Neural cell (in vitro differentiated cells): ENCODE measurements at regions not wholly inside any gene's neighbourhood (a gene's known extent, or its start where the extent isn't known, plus 50 kb on each side); places are given as distances from the start of the nearest gene placed in this dataset.
"Not testable (repeated sequence)": the region's sequence is repeated elsewhere in the genome, so short reads cannot be mapped to it uniquely, and the experiment has no call there.

Source experiments
- H2AFZ ChIP-seq: fragments of 200-600, 300-800 bp; sonication (generic), shearing (Covaris generic); 2 replicates; pipeline ENCODE4 v1.6.0; 2014; ENCODE audit warnings: low read depth, mild to moderate bottlenecking, antibody characterized with exemption, low read length, moderate library complexity
- H3F3A ChIP-seq: fragments of 200-600 bp; shearing (Covaris generic); 2 replicates; pipeline ENCODE4 v1.6.1; 2016; ENCODE audit warnings: mild to moderate bottlenecking, moderate library complexity, mixed read lengths, antibody characterized with exemption, low read length; ENCODE audit not compliant: insufficient read depth, poor library complexity, severe bottlenecking
- H3K27ac ChIP-seq: fragments of 200-600, 300-800 bp; sonication (generic), shearing (Covaris generic); 2 replicates; pipeline ENCODE4 v1.5.1; 2014; ENCODE audit warnings: mild to moderate bottlenecking, low read length, moderate library complexity
- H3K27me3 ChIP-seq: fragments of 300-800, 200-600 bp; sonication (generic), shearing (Covaris generic); 2 replicates; pipeline ENCODE4 v1.6.0; 2014; ENCODE audit warnings: mild to moderate bottlenecking, low read depth, low read length, moderate library complexity; ENCODE audit not compliant: insufficient read depth
- H3K36me3 ChIP-seq: fragments of 300-800, 200-600 bp; sonication (generic), shearing (Covaris generic); 2 replicates; pipeline ENCODE4 v1.5.1; 2014; ENCODE audit warnings: mild to moderate bottlenecking, antibody characterized with exemption, low read length, moderate library complexity; ENCODE audit not compliant: insufficient read depth
- H3K4me2 ChIP-seq: fragments of 300-800, 200-600 bp; sonication (generic), shearing (Covaris generic); 2 replicates; pipeline ENCODE4 v1.6.0; 2014; ENCODE audit warnings: mild to moderate bottlenecking, low read length
- H3K4me3 ChIP-seq: fragments of 300-800, 200-600 bp; sonication (generic), shearing (Covaris generic); 2 replicates; pipeline ENCODE4 v1.5.1; 2014; ENCODE audit warnings: mild to moderate bottlenecking, low read length, moderate library complexity
- H3K79me2 ChIP-seq: fragments of 200-600 bp; shearing (Covaris generic); replicated peaks from 2 replicates; pipeline ENCODE4 v1.6.0; 2014; ENCODE audit warnings: mild to moderate bottlenecking, low read length, moderate library complexity; ENCODE audit not compliant: insufficient read depth
- H3K9ac ChIP-seq: fragments of 300-800, 200-600 bp; sonication (generic), shearing (Covaris generic); 2 replicates; pipeline ENCODE4 v1.6.1; 2016; ENCODE audit warnings: mild to moderate bottlenecking, low read length, mixed read lengths
- H3K9me2 ChIP-seq: fragments of 200-600 bp; shearing (Covaris generic); 2 replicates; pipeline ENCODE4 v1.6.1; 2016; ENCODE audit warnings: mild to moderate bottlenecking, low read length, mixed read lengths; ENCODE audit not compliant: insufficient read depth
- H3K9me3 ChIP-seq: fragments of 200-600, 300-800 bp; sonication (generic), shearing (Covaris generic); 2 replicates; pipeline ENCODE4 v1.6.1; 2016; ENCODE audit warnings: mild to moderate bottlenecking, mixed run types, low read length, moderate library complexity, mixed read lengths
- H4K20me1 ChIP-seq: fragments of 200-600 bp; shearing (Covaris generic); 2 replicates; pipeline ENCODE4 v1.6.1; 2016; ENCODE audit warnings: mild to moderate bottlenecking, mixed run types; ENCODE audit not compliant: insufficient read depth
- CTCF ChIP-seq: fragments of 450-650 bp; IDR thresholded peaks from 2 replicates; pipeline ENCODE4 v1.5.1; 2014; ENCODE audit warnings: antibody characterized with exemption, mild to moderate bottlenecking, moderate library complexity; ENCODE audit not compliant: poor library complexity, severe bottlenecking
- EP300 ChIP-seq: fragments of 450-650 bp; conservative IDR thresholded peaks from 2 replicates; pipeline ENCODE4 v1.6.1; 2014; ENCODE audit warnings: antibody characterized with exemption, mild to moderate bottlenecking, moderate library complexity; ENCODE audit not compliant: poor library complexity, severe bottlenecking
- EZH2 ChIP-seq: fragments of 200-600, 300-800 bp; shearing (Covaris generic), sonication (generic); IDR thresholded peaks from 2 replicates; pipeline ENCODE4 v1.6.1; 2014; ENCODE audit warnings: antibody characterized with exemption, low read length, borderline replicate concordance, mild to moderate bottlenecking; ENCODE audit not compliant: insufficient read depth, poor library complexity, severe bottlenecking
- MXI1 ChIP-seq: fragments of 450-650 bp; conservative IDR thresholded peaks from 2 replicates; pipeline ENCODE4 v1.6.1; 2014; ENCODE audit warnings: antibody characterized with exemption, mild to moderate bottlenecking; ENCODE audit not compliant: poor library complexity, severe bottlenecking
- POLR2AphosphoS5 ChIP-seq: IDR thresholded peaks from 2 replicates; pipeline ENCODE4 v1.6.1; 2012
- RAD21 ChIP-seq: fragments of 450-650 bp; conservative IDR thresholded peaks from 2 replicates; pipeline ENCODE4 v1.6.1; 2014; ENCODE audit warnings: antibody characterized with exemption, mild to moderate bottlenecking, moderate library complexity
- SMC3 ChIP-seq: fragments of 450-650 bp; conservative IDR thresholded peaks from 2 replicates; pipeline ENCODE4 v1.6.1; 2014; ENCODE audit warnings: antibody characterized with exemption, mild to moderate bottlenecking, moderate library complexity; ENCODE audit not compliant: poor library complexity
- TAF1 ChIP-seq: IDR thresholded peaks from 2 replicates; pipeline ENCODE4 v1.6.1; 2012; ENCODE audit warnings: low read depth
- TF ChIP-seq, protein P1 (sequence below): IDR thresholded peaks from 2 replicates; pipeline ENCODE4 v1.6.1; 2012; ENCODE audit warnings: borderline replicate concordance

GRCh38 chr3:75341324-75342067 lies 322.6 kb upstream of the FRG2C start:
- Histone ChIP-seq H3K9me2 (no peaks in the 10 kb centered on the region), H3K27me3 (no peaks in the 10 kb centered on the region), H3K27ac (no peak overlapping the region), H3K79me2 (no peaks in the 10 kb centered on the region), H3K9me3 (no peaks in the 10 kb centered on the region), H3K9ac (no peak overlapping the region), H4K20me1 (no peaks in the 10 kb centered on the region), H2AFZ (no peak overlapping the region), H3K4me2 (no peak overlapping the region), H3K4me3 (no peak overlapping the region), H3F3A (no peaks in the 10 kb centered on the region), H3K36me3 (no peaks in the 10 kb centered on the region)
- no peak for TF ChIP-seq CTCF
- TF ChIP-seq EZH2 = no peak
- no peak for TF ChIP-seq RAD21
- no peak for TF ChIP-seq SMC3

DNA sequence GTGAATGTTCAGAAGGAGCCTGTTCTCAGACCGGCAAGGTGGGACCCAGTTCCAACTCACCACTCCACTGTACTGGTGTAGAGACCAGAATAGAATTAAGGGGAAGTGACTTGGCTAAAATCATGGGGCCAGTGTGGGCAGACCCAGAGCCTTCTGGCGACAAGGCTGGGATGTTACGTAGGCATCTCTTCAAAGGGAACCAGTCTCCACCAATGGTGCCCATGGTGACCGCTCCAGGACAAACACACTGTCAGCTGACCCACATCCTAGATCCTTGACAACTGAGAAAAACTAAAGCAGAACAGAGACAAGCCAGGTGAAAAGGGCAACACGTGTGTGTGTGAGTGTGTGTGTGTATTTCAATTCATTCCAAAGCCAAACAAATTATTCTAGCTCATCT lies 321.7 kb upstream of the FRG2C start:
- Histone ChIP-seq H3K9ac (no peak overlapping the region), H3K27me3 (no peaks in the 10 kb centered on the region), H3K4me2 (no peak overlapping the region), H2AFZ (no peak overlapping the region), H3K9me3 (no peaks in the 10 kb centered on the region), H4K20me1 (no peaks in the 10 kb centered on the region), H3K9me2 (no peaks in the 10 kb centered on the region), H3K79me2 (no peaks in the 10 kb centered on the region), H3K27ac (no peak overlapping the region), H3K36me3 (no peaks in the 10 kb centered on the region), H3K4me3 (no peak overlapping the region), H3F3A (no peaks in the 10 kb centered on the region)
- TF ChIP-seq EZH2 (no peak), EP300 (no peak), MXI1 (no peak), TAF1 (no peak), RAD21 (no peak), SMC3 (no peak), POLR2AphosphoS5 (no peak), CTCF (no peak)
- TF ChIP-seq, protein P1, sequence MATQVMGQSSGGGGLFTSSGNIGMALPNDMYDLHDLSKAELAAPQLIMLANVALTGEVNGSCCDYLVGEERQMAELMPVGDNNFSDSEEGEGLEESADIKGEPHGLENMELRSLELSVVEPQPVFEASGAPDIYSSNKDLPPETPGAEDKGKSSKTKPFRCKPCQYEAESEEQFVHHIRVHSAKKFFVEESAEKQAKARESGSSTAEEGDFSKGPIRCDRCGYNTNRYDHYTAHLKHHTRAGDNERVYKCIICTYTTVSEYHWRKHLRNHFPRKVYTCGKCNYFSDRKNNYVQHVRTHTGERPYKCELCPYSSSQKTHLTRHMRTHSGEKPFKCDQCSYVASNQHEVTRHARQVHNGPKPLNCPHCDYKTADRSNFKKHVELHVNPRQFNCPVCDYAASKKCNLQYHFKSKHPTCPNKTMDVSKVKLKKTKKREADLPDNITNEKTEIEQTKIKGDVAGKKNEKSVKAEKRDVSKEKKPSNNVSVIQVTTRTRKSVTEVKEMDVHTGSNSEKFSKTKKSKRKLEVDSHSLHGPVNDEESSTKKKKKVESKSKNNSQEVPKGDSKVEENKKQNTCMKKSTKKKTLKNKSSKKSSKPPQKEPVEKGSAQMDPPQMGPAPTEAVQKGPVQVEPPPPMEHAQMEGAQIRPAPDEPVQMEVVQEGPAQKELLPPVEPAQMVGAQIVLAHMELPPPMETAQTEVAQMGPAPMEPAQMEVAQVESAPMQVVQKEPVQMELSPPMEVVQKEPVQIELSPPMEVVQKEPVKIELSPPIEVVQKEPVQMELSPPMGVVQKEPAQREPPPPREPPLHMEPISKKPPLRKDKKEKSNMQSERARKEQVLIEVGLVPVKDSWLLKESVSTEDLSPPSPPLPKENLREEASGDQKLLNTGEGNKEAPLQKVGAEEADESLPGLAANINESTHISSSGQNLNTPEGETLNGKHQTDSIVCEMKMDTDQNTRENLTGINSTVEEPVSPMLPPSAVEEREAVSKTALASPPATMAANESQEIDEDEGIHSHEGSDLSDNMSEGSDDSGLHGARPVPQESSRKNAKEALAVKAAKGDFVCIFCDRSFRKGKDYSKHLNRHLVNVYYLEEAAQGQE = no peak

GRCh38 chr3:75350536-75350935 lies 313.6 kb upstream of the FRG2C start:
- not testable (repeated sequence) for H3K9me2 ChIP-seq, H3K4me3 ChIP-seq, H3K27me3 ChIP-seq, H3K79me2 ChIP-seq, H3K9ac ChIP-seq, H3F3A ChIP-seq, H3K9me3 ChIP-seq, H3K4me2 ChIP-seq, H3K27ac ChIP-seq, H3K36me3 ChIP-seq, H4K20me1 ChIP-seq, H2AFZ ChIP-seq

DNA sequence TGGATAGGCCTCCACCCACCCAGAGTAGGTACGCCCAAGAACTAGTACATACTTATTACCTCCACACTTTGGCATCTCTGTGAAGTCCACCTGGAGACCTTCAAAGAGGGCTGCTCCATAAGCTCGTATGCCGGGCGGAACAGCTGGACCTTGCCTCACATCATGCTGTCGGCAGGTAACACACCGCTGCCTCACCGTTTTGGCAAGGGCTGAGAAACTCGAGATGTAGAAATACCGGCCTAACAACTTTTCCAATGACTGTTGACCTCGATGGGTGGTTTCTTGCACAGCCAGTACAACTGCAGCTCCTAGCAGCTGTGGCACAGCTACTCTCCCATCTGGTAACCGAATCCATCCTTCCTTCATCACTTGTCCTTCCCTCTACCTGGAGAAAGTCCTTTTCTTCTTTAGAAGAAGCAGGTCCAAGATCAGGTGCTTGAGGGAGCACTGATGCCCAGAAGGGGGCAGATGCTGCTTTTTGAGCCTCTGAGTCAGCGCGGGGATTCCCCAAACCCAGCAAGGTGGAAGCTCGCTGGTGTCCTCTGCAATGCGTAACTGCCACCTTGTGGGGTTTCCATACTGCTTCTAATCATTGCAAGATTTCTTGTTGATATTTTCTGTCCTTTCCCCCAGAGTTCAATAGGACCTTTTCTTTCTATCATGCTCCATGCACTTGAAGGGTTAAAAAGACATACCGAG lies 301.9 kb upstream of the FRG2C start:
- not testable (repeated sequence) for H3K79me2 ChIP-seq, H3F3A ChIP-seq, H3K9me2 ChIP-seq, H3K27me3 ChIP-seq, H2AFZ ChIP-seq, H3K27ac ChIP-seq, H3K4me3 ChIP-seq, H3K9me3 ChIP-seq, H3K9ac ChIP-seq, H3K36me3 ChIP-seq, H4K20me1 ChIP-seq, H3K4me2 ChIP-seq
